Prostate gland (tissue), 2 donors: ENCODE measurements at regions not wholly inside any gene's neighbourhood (a gene's known extent, or its start where the extent isn't known, plus 50 kb on each side); places are given as distances from the start of the nearest gene placed in this dataset.

ENCODE experiments used
- DNase-seq: peaks from one replicate; pipeline ENCODE4 v3.0.0-alpha.2; 2019; ENCODE audit warnings: low spot score
- H3K27ac ChIP-seq, 2 donors: fragments of 200-600 bp; sonication (generic); 2 replicates each; pipeline ENCODE4 v1.5.1; 2017 to 2019
- H3K27me3 ChIP-seq: fragments of 200-600 bp; sonication (generic); replicated peaks from 2 replicates; pipeline ENCODE4 v1.5.1; 2019; ENCODE audit not compliant: insufficient read depth
- H3K36me3 ChIP-seq, 2 donors: fragments of 200-600 bp; sonication (generic); 1 replicate in 1 of 2; 2 replicates in 1 of 2; pipeline versions ENCODE4 v1.5.1 to v1.8.1; 2017 to 2019
- H3K4me1 ChIP-seq: fragments of 200-600 bp; sonication (generic); replicated peaks from 2 replicates; pipeline ENCODE4 v1.5.1; 2019
- H3K4me3 ChIP-seq, 2 donors: fragments of 200-600 bp; sonication (generic); 2 replicates each; pipeline ENCODE4 v1.5.1; 2017 to 2019
- H3K9me3 ChIP-seq: fragments of 200-600 bp; sonication (generic); 2 replicates; pipeline ENCODE4 v1.5.1; 2017
- POLR2A ChIP-seq: fragments of 450-650 bp; IDR thresholded peaks from one replicate; pipeline ENCODE4 v1.6.1; 2016; ENCODE audit warnings: antibody characterized with exemption, mild to moderate bottlenecking
- POLR2AphosphoS5 ChIP-seq: sonication (generic); formaldehyde crosslinking; IDR thresholded peaks from one replicate; pipeline ENCODE4 v1.6.1; 2017; ENCODE audit warnings: antibody characterized with exemption
- WGBS: methylation state at CpG from one replicate; pipeline ENCODE4 v1.1.5; 2018; 5-methylcytosine and 5-hydroxymethylcytosine counted together
- intact Hi-C: fragments of 100-400 bp; cut with DNase I; formaldehyde crosslinking; loops from one replicate; pipeline ENCODE4 v1.14.2; 2022
- TF ChIP-seq, protein P1 (sequence below), 4 experiments: fragments of 200-600 bp in 2 of 4; fragments of 450-650 bp in 2 of 4; sonication (generic) in 2 of 4; IDR thresholded peaks; 1 replicate in 3 of 4; 2 replicates in 1 of 4; pipeline ENCODE4 v1.5.1; 2016 to 2019; ENCODE audit warnings: antibody characterized with exemption in 4 of 4, mild to moderate bottlenecking in 2 of 4, moderate library complexity in 2 of 4

DNA sequence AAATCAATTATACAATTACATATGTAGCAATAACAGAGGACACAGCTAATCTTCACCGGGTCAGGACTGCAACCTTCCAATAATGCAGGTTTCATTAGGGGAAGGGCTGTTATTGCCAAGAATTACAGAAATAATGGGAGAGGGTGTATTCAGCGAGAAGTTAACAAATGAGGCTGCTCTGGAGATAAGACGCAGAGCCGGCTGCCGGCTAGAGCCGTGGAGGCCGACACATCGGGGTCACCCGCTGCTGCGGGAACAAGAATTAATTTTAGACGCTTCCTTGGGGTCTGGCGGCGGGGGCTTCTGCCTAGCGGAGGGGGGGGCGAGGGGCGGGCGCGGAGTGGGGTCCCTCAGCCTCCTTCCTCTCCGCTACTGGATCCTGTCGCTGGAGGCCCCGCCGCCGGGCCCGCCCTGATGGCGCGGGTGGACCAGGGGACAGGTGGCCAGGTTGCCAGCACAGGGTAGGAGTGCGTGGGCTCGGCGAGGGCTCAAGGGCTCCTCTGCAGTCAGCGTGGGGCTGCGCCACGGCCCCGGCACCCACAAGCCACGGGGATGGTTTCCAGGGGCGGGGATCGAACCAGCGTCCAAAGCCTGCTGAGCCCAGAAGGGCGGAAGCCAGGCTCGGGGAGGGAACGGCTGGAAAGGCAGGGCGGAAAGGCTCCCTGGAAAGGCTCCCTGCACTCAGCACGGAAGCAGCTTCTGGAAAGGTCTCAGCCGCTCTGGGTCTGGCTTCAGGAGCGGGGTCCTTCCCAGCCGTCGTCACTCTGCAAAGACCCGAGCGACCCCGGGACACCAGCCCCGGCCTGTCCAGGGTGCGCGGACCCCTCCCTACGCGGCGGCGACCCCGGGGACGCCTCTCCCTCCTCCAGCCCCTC lies 113.8 kb upstream of the NKX1-1 start:
- TF ChIP-seq, protein P1, sequence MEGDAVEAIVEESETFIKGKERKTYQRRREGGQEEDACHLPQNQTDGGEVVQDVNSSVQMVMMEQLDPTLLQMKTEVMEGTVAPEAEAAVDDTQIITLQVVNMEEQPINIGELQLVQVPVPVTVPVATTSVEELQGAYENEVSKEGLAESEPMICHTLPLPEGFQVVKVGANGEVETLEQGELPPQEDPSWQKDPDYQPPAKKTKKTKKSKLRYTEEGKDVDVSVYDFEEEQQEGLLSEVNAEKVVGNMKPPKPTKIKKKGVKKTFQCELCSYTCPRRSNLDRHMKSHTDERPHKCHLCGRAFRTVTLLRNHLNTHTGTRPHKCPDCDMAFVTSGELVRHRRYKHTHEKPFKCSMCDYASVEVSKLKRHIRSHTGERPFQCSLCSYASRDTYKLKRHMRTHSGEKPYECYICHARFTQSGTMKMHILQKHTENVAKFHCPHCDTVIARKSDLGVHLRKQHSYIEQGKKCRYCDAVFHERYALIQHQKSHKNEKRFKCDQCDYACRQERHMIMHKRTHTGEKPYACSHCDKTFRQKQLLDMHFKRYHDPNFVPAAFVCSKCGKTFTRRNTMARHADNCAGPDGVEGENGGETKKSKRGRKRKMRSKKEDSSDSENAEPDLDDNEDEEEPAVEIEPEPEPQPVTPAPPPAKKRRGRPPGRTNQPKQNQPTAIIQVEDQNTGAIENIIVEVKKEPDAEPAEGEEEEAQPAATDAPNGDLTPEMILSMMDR (IDR thresholded peaks at IDR 0.05): no peak
- TF ChIP-seq POLR2A (no peak), POLR2AphosphoS5 (no peak)
- no peaks in the 10 kb centered on the region for H3K36me3 ChIP-seq
- peaks cover 6% of the 10 kb centered on the region for H3K27me3 ChIP-seq
- H3K27ac ChIP-seq: no peak overlapping the region
- H3K4me3 ChIP-seq: no peak overlapping the region
- H3K4me1 ChIP-seq: no peaks in the 10 kb centered on the region
- 65% methylated on average over 58 of the region's 58 CpGs for WGBS
- no peaks in the 10 kb centered on the region for H3K9me3 ChIP-seq
- DNase-seq: no peak
- intact Hi-C loops: no loop called here

DNA sequence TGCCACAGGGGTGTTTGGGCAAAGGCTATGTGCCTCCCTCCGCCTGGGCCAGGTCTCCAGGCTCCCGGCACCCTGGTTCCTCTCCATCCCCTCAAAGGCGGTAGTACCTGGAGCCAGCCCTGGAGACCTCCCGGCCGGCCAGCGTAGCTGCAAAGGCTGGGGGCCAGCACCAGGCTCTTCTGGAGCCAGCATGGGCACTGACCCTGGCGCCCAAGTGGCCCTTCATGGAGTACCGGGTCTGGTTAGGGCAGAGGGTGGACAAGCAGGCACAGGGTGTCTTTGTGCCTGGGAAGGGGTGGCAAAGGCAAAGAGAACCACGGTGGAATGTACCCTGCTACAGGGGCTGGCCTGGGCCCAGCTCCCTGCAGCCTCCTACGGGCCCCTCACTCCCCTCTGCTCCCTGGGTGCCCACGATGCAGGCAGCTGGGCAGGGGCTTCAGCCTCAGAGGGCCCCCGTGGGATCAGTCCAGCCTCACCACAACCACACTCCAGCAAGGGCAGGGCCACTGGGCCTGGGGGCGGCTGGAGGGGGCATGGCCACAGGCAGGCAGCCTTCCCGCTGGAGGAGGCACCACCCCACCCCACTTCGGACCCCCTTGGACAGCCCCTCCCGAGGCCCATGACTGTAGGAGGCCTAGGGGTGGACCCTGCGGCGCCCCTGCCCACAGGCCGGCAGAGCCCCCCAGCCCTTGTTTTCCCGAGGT lies 112.9 kb upstream of the NKX1-1 start:
- Histone ChIP-seq H3K4me3 (no peak overlapping the region), H3K4me1 (no peaks in the 10 kb centered on the region), H3K9me3 (no peaks in the 10 kb centered on the region), H3K27ac (no peak overlapping the region), H3K27me3 (peaks cover 6% of the 10 kb centered on the region), H3K36me3 (no peaks in the 10 kb centered on the region)
- no peak for TF ChIP-seq POLR2A
- no peak for TF ChIP-seq POLR2AphosphoS5
- TF ChIP-seq, protein P1 (IDR thresholded peaks at IDR 0.05): no peak
- intact Hi-C loops: no loop called here
- 84% methylated on average over 20 of the region's 20 CpGs for WGBS
- no peak for DNase-seq

DNA sequence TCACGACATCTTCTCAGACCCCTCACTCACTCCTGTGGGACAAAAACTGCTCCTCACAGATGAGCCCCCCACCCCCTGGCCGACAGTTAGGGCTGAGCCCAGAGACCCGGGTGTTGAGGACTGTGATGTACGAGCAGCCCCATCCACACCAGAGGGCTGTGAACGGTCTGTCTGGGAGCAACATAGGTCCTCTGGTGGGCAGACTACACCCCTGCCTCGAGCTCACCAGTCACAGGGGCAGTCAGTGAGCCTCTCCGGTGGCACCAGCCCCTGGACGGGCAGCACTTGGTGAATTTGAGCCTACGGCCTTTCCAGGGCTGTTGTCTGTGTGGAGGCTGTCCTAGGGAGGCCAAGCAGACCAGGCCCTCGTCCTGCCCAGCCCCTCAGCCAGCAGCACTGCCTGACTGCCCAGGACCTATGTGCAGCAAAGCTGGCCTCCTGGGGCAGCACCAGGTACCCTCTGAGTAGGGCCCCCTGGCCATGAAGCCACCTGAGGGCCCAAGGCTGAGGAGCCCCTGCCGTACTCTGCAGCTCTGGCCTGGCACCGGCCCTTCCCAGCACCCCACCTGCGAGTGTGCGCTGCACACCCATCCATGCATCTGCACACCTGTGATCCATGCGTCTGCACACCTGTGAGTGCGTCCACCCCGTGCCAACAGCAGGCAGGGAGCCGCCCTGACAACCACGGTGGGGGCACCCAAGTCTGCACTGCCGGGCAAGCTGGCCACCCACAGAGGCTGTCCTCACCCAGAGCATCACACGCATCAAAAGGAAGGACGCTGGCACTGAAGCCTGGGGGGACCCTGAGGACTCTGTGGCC lies 111.6 kb upstream of the NKX1-1 start:
- DNase-seq: no peak
- TF ChIP-seq, protein P1 (IDR thresholded peaks at IDR 0.05): no peak
- TF ChIP-seq POLR2AphosphoS5 (no peak), POLR2A (no peak)
- intact Hi-C loops: no loop called here
- no peaks in the 10 kb centered on the region for H3K9me3 ChIP-seq
- peaks cover 6% of the 10 kb centered on the region for H3K27me3 ChIP-seq
- no peaks in the 10 kb centered on the region for H3K4me1 ChIP-seq
- H3K36me3 ChIP-seq: no peaks in the 10 kb centered on the region
- H3K27ac ChIP-seq: no peak overlapping the region
- 89% methylated on average over 21 of the region's 22 CpGs for WGBS
- no peak overlapping the region for H3K4me3 ChIP-seq

DNA sequence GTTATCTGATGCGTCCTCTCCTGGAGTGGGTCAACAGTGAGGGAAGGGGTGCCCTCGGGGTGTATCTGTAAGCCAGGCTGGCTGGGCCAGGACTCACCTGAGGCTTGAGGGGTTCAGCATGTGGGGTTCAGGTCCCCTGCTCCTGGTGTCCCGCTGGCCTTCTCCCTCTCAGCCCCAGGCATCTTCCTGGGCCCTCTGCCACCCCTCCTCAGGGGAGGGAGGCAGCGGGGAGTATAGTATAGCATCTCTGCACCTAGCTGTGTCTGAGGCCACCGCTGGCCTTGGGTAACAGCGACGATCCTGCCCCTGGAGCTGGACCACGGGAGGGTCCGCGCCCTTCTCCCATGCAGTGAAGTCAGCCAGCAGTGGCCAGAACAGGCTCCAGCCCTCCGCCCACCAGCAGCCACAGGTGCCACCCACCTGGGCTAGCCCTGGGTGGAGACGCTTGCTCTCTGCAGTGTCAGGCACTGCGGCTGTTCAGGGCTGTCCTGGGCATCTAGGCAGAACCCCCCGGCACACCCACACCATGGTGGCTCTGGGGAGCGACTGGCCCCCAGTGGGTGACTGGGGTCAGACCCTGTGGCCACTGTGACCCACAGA lies 110.7 kb upstream of the NKX1-1 start:
- no peak for DNase-seq
- no peaks in the 10 kb centered on the region for H3K9me3 ChIP-seq
- intact Hi-C loops: no loop called here
- WGBS: 77% methylated on average over 13 of the region's 15 CpGs
- no peaks in the 10 kb centered on the region for H3K36me3 ChIP-seq
- H3K27ac ChIP-seq: no peak overlapping the region
- TF ChIP-seq POLR2AphosphoS5 (no peak), POLR2A (no peak)
- TF ChIP-seq, protein P1 (IDR thresholded peaks at IDR 0.05): no peak
- H3K27me3 ChIP-seq: peaks cover 6% of the 10 kb centered on the region
- H3K4me3 ChIP-seq: no peak overlapping the region
- no peaks in the 10 kb centered on the region for H3K4me1 ChIP-seq
